ENCODE measurements at regions not wholly inside any gene's neighbourhood (a gene's known extent, or its start where the extent isn't known, plus 50 kb on each side); places are given as distances from the start of the nearest gene placed in this dataset.

DNA sequence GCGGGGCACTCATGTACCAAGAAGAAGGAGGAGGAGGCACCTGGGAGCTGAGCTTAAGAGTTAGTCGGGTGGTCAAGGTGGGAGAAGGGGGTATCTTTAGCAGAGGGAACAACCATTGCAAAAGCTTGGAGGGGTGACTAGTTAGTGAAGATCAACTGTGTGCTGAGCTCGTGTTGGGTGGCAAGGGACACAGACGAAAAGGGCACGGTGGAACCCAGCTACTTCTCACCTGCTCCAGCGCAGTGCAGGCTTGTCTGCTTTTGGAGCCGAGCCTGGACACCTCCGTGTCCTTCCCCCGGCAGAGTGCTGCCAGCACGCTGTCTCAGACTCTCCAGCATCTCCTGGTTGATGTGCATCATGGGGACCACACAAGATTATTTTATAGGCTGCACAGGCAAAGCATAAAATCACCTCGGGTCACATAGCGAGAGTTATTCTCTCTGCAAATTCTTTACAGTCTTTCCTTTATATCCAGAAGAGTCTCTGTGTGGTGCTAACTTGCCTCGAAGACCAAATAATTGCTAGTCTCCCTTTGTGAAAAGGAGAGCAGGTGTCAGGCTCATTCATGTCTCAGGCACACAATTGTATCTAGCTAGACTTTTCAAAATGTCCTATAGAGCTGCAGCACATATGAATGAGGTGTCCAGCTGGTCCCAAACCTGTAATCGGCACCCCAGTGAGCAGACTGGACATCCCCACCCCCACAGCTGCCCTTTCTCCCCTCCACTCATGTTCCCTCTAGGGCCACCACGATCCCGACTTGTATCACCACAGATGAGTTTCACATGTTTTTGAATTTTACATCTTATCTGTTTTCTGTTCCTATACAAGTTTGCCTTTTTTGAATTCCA is 123.4 kb downstream of the CEBPB start:
- TF ChIP-seq CTCF (conservative IDR thresholded peaks at IDR 0.05; ENCODE audit: low read depth, low read length) (no peak), EZH2phosphoT487 (IDR thresholded peaks at IDR 0.05; ENCODE audit: borderline replicate concordance, low read length) (no peak)
